Loucy (cell line): ENCODE measurements at regions not wholly inside any gene's neighbourhood (a gene's known extent, or its start where the extent isn't known, plus 50 kb on each side); places are given as distances from the start of the nearest gene placed in this dataset.

Source experiments
- CTCF ChIP-seq: fragments of 200-600 bp; sonication (generic); conservative IDR thresholded peaks from 2 replicates; pipeline ENCODE4 v1.5.1; 2014; ENCODE audit warnings: mild to moderate bottlenecking, antibody characterized with exemption, low read length
- EZH2phosphoT487 ChIP-seq: fragments of 200-600 bp; IDR thresholded peaks from 2 replicates; pipeline ENCODE4 v1.6.1; 2018; ENCODE audit warnings: antibody characterized with exemption, mild to moderate bottlenecking, moderate library complexity, borderline replicate concordance

GRCh38 chr4:186341655-186342054 is 75.7 kb downstream of the F11 start:
- TF ChIP-seq CTCF (no peak), EZH2phosphoT487 (no peak)
